K562 (cell line): ENCODE measurements at regions not wholly inside any gene's neighbourhood (a gene's known extent, or its start where the extent isn't known, plus 50 kb on each side); places are given as distances from the start of the nearest gene placed in this dataset.

Source experiments
- ATAC-seq: fragments of 200-7000 bp; cut with Tn5 transposase; 3 replicates; pipeline ENCODE4 v1.9.1; 2020; ENCODE audit warnings: moderate library complexity
- BruUV-seq: library from RNA; stranded (reverse); fragments of 400-500 nt; replicated peaks from 2 replicates; lab custom pipeline; 2021; lab: Mats Ljungman, UMichigan
- CTCF ChIA-PET: fragments of 300-600 bp; formaldehyde crosslinking; extraction: SDS; loops from one replicate; lab custom pipeline; 2021; ENCODE audit warnings: low intra/inter-chr PET ratio; lab: Yijun Ruan, JAX
- POLR2A ChIA-PET: fragments of 300-600, 350-650 bp; sonication (Branson Sonifier 250); formaldehyde crosslinking; extraction: SDS; loops from one replicate; lab custom pipeline; 2021; ENCODE audit warnings: antibody characterized with exemption, inconsistent platforms; lab: Yijun Ruan, JAX
- DNase-seq, 4 experiments: peaks; one replicate each; pipeline versions ENCODE4 v3.0.0 to v3.0.0-alpha.2; 2011 to 2018; ENCODE audit warnings: low spot score in 3 of 4, mixed read lengths in 3 of 4; ENCODE audit errors: extremely low read depth in 1 of 4
- FAIRE-seq: peaks from 2 replicates; lab custom pipeline; 2011; peaks lifted over from hg19 to GRCh38; lab: Jason Lieb, UNC
- H2AFZ ChIP-seq: 2 replicates; pipeline ENCODE4 v1.6.0; 2011; ENCODE audit warnings: low read depth, low read length, control low read depth, inconsistent platforms
- H3K27ac ChIP-seq: fragments of 200-600 bp; 3 replicates; pipeline ENCODE4 v1.8.0; 2011; ENCODE audit warnings: low read depth, mild to moderate bottlenecking, control low read depth, inconsistent platforms, low read length, moderate library complexity, mixed read lengths; ENCODE audit errors: extremely low read depth
- H3K27me3 ChIP-seq, 2 experiments: fragments of 300-600 bp in 1 of 2; 2 replicates in 1 of 2; 3 replicates in 1 of 2; pipeline versions ENCODE4 v1.6.0 to v1.8.0; 2011; ENCODE audit warnings: inconsistent platforms in 2 of 2, low read length in 2 of 2, mild to moderate bottlenecking in 1 of 2, mixed read lengths in 1 of 2, moderate library complexity in 1 of 2; ENCODE audit not compliant: control insufficient read depth in 2 of 2, insufficient read depth in 2 of 2
- H3K36me3 ChIP-seq: fragments of 300-600 bp; 3 replicates; pipeline ENCODE4 v1.8.0; 2011; ENCODE audit warnings: mild to moderate bottlenecking, low read length, inconsistent platforms; ENCODE audit not compliant: control insufficient read depth, insufficient read depth
- H3K4me1 ChIP-seq, 2 experiments: fragments of 200-600 bp in 1 of 2; replicated peaks in 1 of 2; 2 replicates in 1 of 2; 3 replicates in 1 of 2; pipeline versions ENCODE4 v1.5.1 to v1.8.0; 2011; ENCODE audit warnings: inconsistent platforms in 2 of 2, low read length in 2 of 2, mild to moderate bottlenecking in 1 of 2, mixed read lengths in 1 of 2, moderate library complexity in 1 of 2; ENCODE audit not compliant: control insufficient read depth in 2 of 2, insufficient read depth in 2 of 2
- H3K4me2 ChIP-seq: 2 replicates; pipeline ENCODE4 v1.6.1; 2011; ENCODE audit warnings: low read length, control low read depth, inconsistent platforms, mixed read lengths; ENCODE audit not compliant: insufficient read depth
- H3K4me3 ChIP-seq: fragments of 200-600 bp; sonication (generic), shearing (Covaris generic); 2 replicates; pipeline ENCODE4 v1.5.1; 2016; ENCODE audit warnings: control low read depth, inconsistent platforms
- H3K79me2 ChIP-seq: fragments of 200-600 bp; 3 replicates; pipeline ENCODE4 v1.8.0; 2011; ENCODE audit warnings: low read length, inconsistent platforms; ENCODE audit not compliant: control insufficient read depth, insufficient read depth
- H3K9ac ChIP-seq, 2 experiments: 2 replicates each; pipeline versions ENCODE4 v1.6.0 to v1.6.1; 2011; ENCODE audit warnings: low read depth in 2 of 2, low read length in 2 of 2, control low read depth in 1 of 2, inconsistent platforms in 1 of 2, mild to moderate bottlenecking in 1 of 2, mixed read lengths in 1 of 2; ENCODE audit not compliant: insufficient read depth in 1 of 2
- H3K9me1 ChIP-seq: one replicate; pipeline ENCODE4 v1.6.0; 2011; ENCODE audit warnings: inconsistent platforms, mild to moderate bottlenecking, low read length, moderate library complexity; ENCODE audit not compliant: control insufficient read depth, insufficient read depth
- H3K9me3 ChIP-seq: replicated peaks from 2 replicates; pipeline ENCODE4 v1.5.1; 2011; ENCODE audit warnings: low read depth, low read length, inconsistent platforms; ENCODE audit not compliant: control insufficient read depth, insufficient read depth
- H4K20me1 ChIP-seq: replicated peaks from 2 replicates; pipeline ENCODE4 v1.6.1; 2011; ENCODE audit warnings: low read length, inconsistent platforms, mixed read lengths; ENCODE audit not compliant: control insufficient read depth, insufficient read depth
- DMBX1 ChIP-seq: fragments of 250-450 bp; sonication (Bioruptor Pico); IDR thresholded peaks from 2 replicates; pipeline ENCODE4 v1.8.0; 2022; ENCODE audit warnings: inconsistent platforms, mild to moderate bottlenecking, moderate library complexity, borderline replicate concordance
- KHSRP ChIP-seq: fragments of 450-650 bp; IDR thresholded peaks from 2 replicates; pipeline ENCODE4 v1.6.1; 2017
- MBD2 ChIP-seq: sonication (generic); IDR thresholded peaks from 2 replicates; pipeline ENCODE4 v1.6.1; 2016; ENCODE audit warnings: low read depth, borderline replicate concordance
- MTA1 ChIP-seq: fragments of 450-650 bp; IDR thresholded peaks from 2 replicates; pipeline ENCODE4 v1.6.1; 2017; ENCODE audit warnings: borderline replicate concordance
- MYBL2 ChIP-seq, 2 experiments: fragments of 450-650 bp in 1 of 2; sonication (generic) in 1 of 2; formaldehyde crosslinking in 1 of 2; IDR thresholded peaks; 2 replicates each; pipeline versions ENCODE4 v1.6.1 to v1.8.1; 2017 to 2022; ENCODE audit warnings: borderline replicate concordance in 1 of 2, inconsistent platforms in 1 of 2, low read depth in 1 of 2, mild to moderate bottlenecking in 1 of 2, missing genetic modification reagents in 1 of 2, moderate library complexity in 1 of 2
- MYC ChIP-seq, 2 experiments: fragments of 250-450 bp in 1 of 2; sonication (Bioruptor Pico) in 1 of 2; IDR thresholded peaks; 2 replicates each; pipeline versions ENCODE4 v1.5.1 to v1.6.1; 2012 to 2021; ENCODE audit warnings: low read depth in 2 of 2, borderline replicate concordance in 1 of 2, improper control_type of control experiment in 1 of 2, low read length in 1 of 2, mild to moderate bottlenecking in 1 of 2, moderate library complexity in 1 of 2
- NFIC ChIP-seq: fragments of 450-650 bp; IDR thresholded peaks from 2 replicates; pipeline ENCODE4 v1.6.1; 2017; ENCODE audit warnings: mild to moderate bottlenecking, inconsistent platforms
- NR1H2 ChIP-seq: sonication (generic); formaldehyde crosslinking; IDR thresholded peaks from 2 replicates; pipeline ENCODE4 v1.4.0; 2020; ENCODE audit warnings: mild to moderate bottlenecking, missing genetic modification reagents
- NR4A1 ChIP-seq, 2 experiments: fragments of 250-450 bp in 1 of 2; fragments of 450-650 bp in 1 of 2; sonication (Bioruptor Pico) in 1 of 2; IDR thresholded peaks; 2 replicates each; pipeline versions ENCODE4 v1.4.0 to v1.6.1; 2016 to 2020; ENCODE audit warnings: mild to moderate bottlenecking in 2 of 2, missing compliant biosample characterization in 1 of 2, missing genetic modification characterization in 1 of 2, moderate library complexity in 1 of 2
- SIN3B ChIP-seq: fragments of 450-650 bp; IDR thresholded peaks from 2 replicates; pipeline ENCODE4 v1.6.1; 2017; ENCODE audit warnings: low read depth, mild to moderate bottlenecking, moderate library complexity
- SPI1 ChIP-seq: IDR thresholded peaks from 2 replicates; pipeline ENCODE4 v1.6.1; 2011; ENCODE audit warnings: low read depth, low read length, control low read depth, borderline replicate concordance
- ZNF23 ChIP-seq: fragments of 250-450 bp; sonication (Bioruptor Pico); IDR thresholded peaks from 2 replicates; pipeline ENCODE4 v1.4.0; 2020; ENCODE audit warnings: mild to moderate bottlenecking
- ZNF583 ChIP-seq: fragments of 250-450 bp; sonication (Bioruptor Pico); IDR thresholded peaks from 2 replicates; pipeline ENCODE4 v1.4.0; 2020
- WGBS: fragments of 100-300 bp; shearing (Covaris generic); methylation state at CpG from one replicate; pipeline ENCODE4 v1.1.6; 2016; ENCODE audit warnings: low coverage, mixed read lengths; ENCODE audit not compliant: insufficient coverage; ENCODE audit errors: missing lambda C conversion rate; 5-methylcytosine and 5-hydroxymethylcytosine counted together
- in situ Hi-C: fragments of 300-500 bp; cut with MboI; formaldehyde crosslinking; loops from 4 replicates; pipeline ENCODE4 v1.15.0; 2018; ENCODE audit warnings: inconsistent platforms, mixed read lengths
- intact Hi-C: fragments of 100-400 bp; cut with micrococcal nuclease; formaldehyde crosslinking; loops from 2 replicates; pipeline ENCODE4 v1.14.2; 2022
- TF ChIP-seq, protein P1 (sequence below): fragments of 450-650 bp; IDR thresholded peaks from 2 replicates; pipeline ENCODE4 v1.6.1; 2017; ENCODE audit warnings: mild to moderate bottlenecking, moderate library complexity
- TF ChIP-seq, protein P2 (sequence below): IDR thresholded peaks from 2 replicates; pipeline ENCODE4 v1.6.1; 2014; ENCODE audit warnings: antibody characterized with exemption
- TF ChIP-seq, protein P3 (sequence below): IDR thresholded peaks from 2 replicates; pipeline ENCODE4 v1.6.1; 2016; ENCODE audit warnings: missing genetic modification characterization, missing compliant biosample characterization
- TF ChIP-seq, protein P4 (sequence below): fragments of 450-650 bp; formaldehyde crosslinking; IDR thresholded peaks from 2 replicates; pipeline ENCODE4 v1.4.0; 2020; ENCODE audit warnings: mild to moderate bottlenecking, mixed read lengths

DNA sequence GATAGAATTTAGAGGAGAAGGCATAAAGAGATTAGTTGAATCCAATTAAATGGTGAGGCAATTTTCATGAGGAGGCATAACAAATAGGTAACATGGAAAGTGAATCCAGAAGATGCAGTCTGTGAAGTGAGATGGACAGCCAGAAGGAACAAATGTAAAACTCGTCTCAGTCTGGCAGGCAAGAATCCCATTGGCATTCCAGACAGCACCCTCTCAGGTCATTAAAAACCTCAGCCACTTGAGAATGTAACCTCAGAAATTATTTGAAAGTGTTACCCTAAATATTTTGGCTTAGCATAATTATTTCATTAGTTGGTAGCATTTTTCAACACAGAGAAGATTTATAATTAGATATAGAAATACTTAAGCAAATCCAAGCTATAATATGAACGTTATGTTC lies 342.3 kb downstream of the LRRC3B start (continued):
- TF ChIP-seq NR4A1 (CRISPR knock-in tag; IDR thresholded peaks at IDR 0.05) (no peak), NR4A1 (tag; IDR thresholded peaks at IDR 0.05) (no peak), ZNF583 (CRISPR knock-in tag) (no peak), SPI1 (no peak), DMBX1 (CRISPR knock-in tag) (no peak), KHSRP (no peak), NR1H2 (CRISPR knock-in tag) (no peak), NFIC (no peak)

DNA sequence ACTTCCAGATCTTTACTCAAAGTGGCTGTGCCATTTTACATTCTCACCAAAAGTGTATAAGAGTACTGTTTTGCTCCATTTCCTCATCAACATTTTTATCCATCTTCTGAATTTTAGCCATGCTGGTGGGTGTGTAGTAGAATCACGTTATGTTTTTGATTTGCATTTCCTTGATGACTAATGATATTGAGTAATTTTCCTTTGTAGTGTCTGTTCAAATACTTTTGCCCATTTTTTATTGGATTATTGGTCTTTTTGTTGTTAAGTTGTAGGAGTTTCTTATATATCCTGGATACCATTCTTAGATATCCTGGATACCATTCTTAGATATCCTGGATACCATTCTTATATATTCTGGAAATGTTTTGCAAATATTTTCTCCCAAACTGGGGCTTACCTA lies 344.9 kb downstream of the LRRC3B start:
- no peaks in the 10 kb centered on the region for H3K36me3 ChIP-seq
- no peak for TF ChIP-seq MTA1
- no peak for TF ChIP-seq SIN3B
- TF ChIP-seq, protein P1, sequence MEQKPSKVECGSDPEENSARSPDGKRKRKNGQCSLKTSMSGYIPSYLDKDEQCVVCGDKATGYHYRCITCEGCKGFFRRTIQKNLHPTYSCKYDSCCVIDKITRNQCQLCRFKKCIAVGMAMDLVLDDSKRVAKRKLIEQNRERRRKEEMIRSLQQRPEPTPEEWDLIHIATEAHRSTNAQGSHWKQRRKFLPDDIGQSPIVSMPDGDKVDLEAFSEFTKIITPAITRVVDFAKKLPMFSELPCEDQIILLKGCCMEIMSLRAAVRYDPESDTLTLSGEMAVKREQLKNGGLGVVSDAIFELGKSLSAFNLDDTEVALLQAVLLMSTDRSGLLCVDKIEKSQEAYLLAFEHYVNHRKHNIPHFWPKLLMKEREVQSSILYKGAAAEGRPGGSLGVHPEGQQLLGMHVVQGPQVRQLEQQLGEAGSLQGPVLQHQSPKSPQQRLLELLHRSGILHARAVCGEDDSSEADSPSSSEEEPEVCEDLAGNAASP = no peak
- TF ChIP-seq, protein P2, sequence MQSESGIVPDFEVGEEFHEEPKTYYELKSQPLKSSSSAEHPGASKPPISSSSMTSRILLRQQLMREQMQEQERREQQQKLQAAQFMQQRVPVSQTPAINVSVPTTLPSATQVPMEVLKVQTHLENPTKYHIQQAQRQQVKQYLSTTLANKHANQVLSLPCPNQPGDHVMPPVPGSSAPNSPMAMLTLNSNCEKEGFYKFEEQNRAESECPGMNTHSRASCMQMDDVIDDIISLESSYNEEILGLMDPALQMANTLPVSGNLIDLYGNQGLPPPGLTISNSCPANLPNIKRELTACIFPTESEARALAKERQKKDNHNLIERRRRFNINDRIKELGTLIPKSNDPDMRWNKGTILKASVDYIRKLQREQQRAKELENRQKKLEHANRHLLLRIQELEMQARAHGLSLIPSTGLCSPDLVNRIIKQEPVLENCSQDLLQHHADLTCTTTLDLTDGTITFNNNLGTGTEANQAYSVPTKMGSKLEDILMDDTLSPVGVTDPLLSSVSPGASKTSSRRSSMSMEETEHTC = no peak
- TF ChIP-seq, protein P3, sequence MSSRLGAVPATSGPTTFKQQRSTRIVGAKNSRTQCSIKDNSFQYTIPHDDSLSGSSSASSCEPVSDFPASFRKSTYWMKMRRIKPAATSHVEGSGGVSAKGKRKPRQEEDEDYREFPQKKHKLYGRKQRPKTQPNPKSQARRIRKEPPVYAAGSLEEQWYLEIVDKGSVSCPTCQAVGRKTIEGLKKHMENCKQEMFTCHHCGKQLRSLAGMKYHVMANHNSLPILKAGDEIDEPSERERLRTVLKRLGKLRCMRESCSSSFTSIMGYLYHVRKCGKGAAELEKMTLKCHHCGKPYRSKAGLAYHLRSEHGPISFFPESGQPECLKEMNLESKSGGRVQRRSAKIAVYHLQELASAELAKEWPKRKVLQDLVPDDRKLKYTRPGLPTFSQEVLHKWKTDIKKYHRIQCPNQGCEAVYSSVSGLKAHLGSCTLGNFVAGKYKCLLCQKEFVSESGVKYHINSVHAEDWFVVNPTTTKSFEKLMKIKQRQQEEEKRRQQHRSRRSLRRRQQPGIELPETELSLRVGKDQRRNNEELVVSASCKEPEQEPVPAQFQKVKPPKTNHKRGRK (tag) = no peak
- TF ChIP-seq, protein P4, sequence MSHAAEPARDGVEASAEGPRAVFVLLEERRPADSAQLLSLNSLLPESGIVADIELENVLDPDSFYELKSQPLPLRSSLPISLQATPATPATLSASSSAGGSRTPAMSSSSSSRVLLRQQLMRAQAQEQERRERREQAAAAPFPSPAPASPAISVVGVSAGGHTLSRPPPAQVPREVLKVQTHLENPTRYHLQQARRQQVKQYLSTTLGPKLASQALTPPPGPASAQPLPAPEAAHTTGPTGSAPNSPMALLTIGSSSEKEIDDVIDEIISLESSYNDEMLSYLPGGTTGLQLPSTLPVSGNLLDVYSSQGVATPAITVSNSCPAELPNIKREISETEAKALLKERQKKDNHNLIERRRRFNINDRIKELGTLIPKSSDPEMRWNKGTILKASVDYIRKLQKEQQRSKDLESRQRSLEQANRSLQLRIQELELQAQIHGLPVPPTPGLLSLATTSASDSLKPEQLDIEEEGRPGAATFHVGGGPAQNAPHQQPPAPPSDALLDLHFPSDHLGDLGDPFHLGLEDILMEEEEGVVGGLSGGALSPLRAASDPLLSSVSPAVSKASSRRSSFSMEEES (CRISPR knock-in tag) = no peak
- no peak for TF ChIP-seq MYBL2 (IDR thresholded peaks at IDR 0.05; ENCODE audit: low read depth)
- no peak for TF ChIP-seq MYBL2 (CRISPR knock-in tag; IDR thresholded peaks at IDR 0.05; ENCODE audit: borderline replicate concordance)
- no peak for TF ChIP-seq ZNF23 (CRISPR knock-in tag)
- no peak for TF ChIP-seq MYC (IDR thresholded peaks at IDR 0.05; ENCODE audit: low read depth, low read length)
- TF ChIP-seq MYC (CRISPR knock-in tag; IDR thresholded peaks at IDR 0.05; ENCODE audit: borderline replicate concordance, low read depth) = no peak
- no peak for TF ChIP-seq MBD2

More for the DNA sequence above, 344.9 kb downstream of the LRRC3B start:
- no TSS peak for BruUV-seq
- H3K27ac ChIP-seq = no peak overlapping the region
- ATAC-seq = no peak
- no peaks in the 10 kb centered on the region for H3K27me3 ChIP-seq
- H3K4me3 ChIP-seq = no peak overlapping the region
- no peak for FAIRE-seq
- WGBS = 0% methylated on average over 1 of the region's 1 CpG
- no peak overlapping the region for H3K4me2 ChIP-seq
- no peaks in the 10 kb centered on the region for H3K79me2 ChIP-seq
- ChIA-PET CTCF (no interaction called here), POLR2A (no interaction called here)
- no peaks in the 10 kb centered on the region for H3K9me1 ChIP-seq
- H4K20me1 ChIP-seq = no peaks in the 10 kb centered on the region
- peaks cover 2% of the 10 kb centered on the region; the same call in 1 of the 2 replicates for H3K9me3 ChIP-seq
- in situ Hi-C loops (no loop called here), intact Hi-C loops (no loop called here)
- no peak for DNase-seq
- H3K4me1 ChIP-seq = no peaks in the 10 kb centered on the region
- no peak overlapping the region for H3K9ac ChIP-seq
- H2AFZ ChIP-seq = no peak overlapping the region
